SK-N-SH (cell line): ENCODE measurements at regions not wholly inside any gene's neighbourhood (a gene's known extent, or its start where the extent isn't known, plus 50 kb on each side); places are given as distances from the start of the nearest gene placed in this dataset.
"Not testable (repeated sequence)": the region's sequence is repeated elsewhere in the genome, so short reads cannot be mapped to it uniquely, and the experiment has no call there.

ENCODE experiments used
- CTCF ChIA-PET: fragments of 300-600, 350-600 bp; formaldehyde crosslinking; extraction: SDS; loops from one replicate; lab custom pipeline; 2021; lab: Yijun Ruan, JAX
- POLR2A ChIA-PET: fragments of 350-600 bp; sonication (Branson Sonifier 250); formaldehyde crosslinking; extraction: SDS; loops from one replicate; lab custom pipeline; 2020; ENCODE audit warnings: antibody characterized with exemption, inconsistent platforms; lab: Yijun Ruan, JAX
- DNase-seq: peaks from one replicate; pipeline ENCODE4 v3.0.0; 2012
- H2AFZ ChIP-seq: fragments of 200-600 bp; sonication (generic); 2 replicates; pipeline ENCODE4 v1.8.1; 2016; ENCODE audit warnings: antibody characterized with exemption, mild to moderate bottlenecking, low read depth
- H3F3A ChIP-seq: fragments of 200-600 bp; sonication (generic); replicated peaks from 2 replicates; pipeline ENCODE3; 2016; ENCODE audit warnings: antibody characterized with exemption, mild to moderate bottlenecking; ENCODE audit not compliant: insufficient read depth
- H3K27ac ChIP-seq, 2 experiments: fragments of 200-500 bp in 1 of 2; fragments of 200-600 bp in 1 of 2; sonication (Bioruptor generic) in 1 of 2; sonication (generic), shearing (Covaris generic) in 1 of 2; 2 replicates each; pipeline versions ENCODE4 v1.5.1 to v1.6.1; 2014 to 2016; ENCODE audit warnings: low read depth in 2 of 2, inconsistent platforms in 1 of 2, low read length in 1 of 2, mild to moderate bottlenecking in 1 of 2, mixed read lengths in 1 of 2
- H3K27me3 ChIP-seq: fragments of 200-600 bp; sonication (generic), shearing (Covaris generic); 2 replicates; pipeline ENCODE4 v1.6.1; 2016; ENCODE audit warnings: mixed run types; ENCODE audit not compliant: insufficient read depth
- H3K36me3 ChIP-seq, 2 experiments: fragments of 200-500 bp in 1 of 2; fragments of 200-600 bp in 1 of 2; sonication (Bioruptor generic) in 1 of 2; sonication (generic) in 1 of 2; replicated peaks in 1 of 2; 2 replicates each; pipeline versions ENCODE3 to v1.5.1; 2014 to 2016; ENCODE audit warnings: low read length in 1 of 2, mild to moderate bottlenecking in 1 of 2; ENCODE audit not compliant: insufficient read depth in 2 of 2, control insufficient read depth in 1 of 2
- H3K4me1 ChIP-seq, 2 experiments: fragments of 200-500 bp in 1 of 2; fragments of 200-600 bp in 1 of 2; sonication (Bioruptor generic) in 1 of 2; sonication (generic), shearing (Covaris generic) in 1 of 2; 2 replicates each; pipeline versions ENCODE4 v1.5.1 to v1.6.1; 2014 to 2016; ENCODE audit warnings: low read depth in 1 of 2, low read length in 1 of 2, mixed run types in 1 of 2; ENCODE audit not compliant: insufficient read depth in 2 of 2, control insufficient read depth in 1 of 2
- H3K4me2 ChIP-seq: fragments of 200-600 bp; sonication (generic), shearing (Covaris generic); 2 replicates; pipeline ENCODE4 v1.6.1; 2017; ENCODE audit warnings: mixed run types
- H3K4me3 ChIP-seq, 2 experiments: fragments of 200-500 bp in 1 of 2; fragments of 200-600 bp in 1 of 2; sonication (Bioruptor generic) in 1 of 2; sonication (generic), shearing (Covaris generic) in 1 of 2; 2 replicates each; pipeline versions ENCODE4 v1.5.1 to v1.8.1; 2014 to 2016; ENCODE audit warnings: low read depth in 2 of 2, inconsistent platforms in 1 of 2, low read length in 1 of 2, mild to moderate bottlenecking in 1 of 2, mixed read lengths in 1 of 2, moderate library complexity in 1 of 2
- H3K79me2 ChIP-seq: fragments of 200-600 bp; sonication (generic); 2 replicates; pipeline ENCODE4 v1.8.1; 2017; ENCODE audit warnings: mild to moderate bottlenecking; ENCODE audit not compliant: insufficient read depth
- H3K9ac ChIP-seq: fragments of 200-600 bp; sonication (generic); 2 replicates; pipeline ENCODE4 v1.6.1; 2017; ENCODE audit warnings: mixed run types
- H3K9me2 ChIP-seq: fragments of 200-600 bp; sonication (generic); 2 replicates; pipeline ENCODE4 v1.6.1; 2017; ENCODE audit warnings: mixed run types
- H3K9me3 ChIP-seq: fragments of 200-600 bp; sonication (generic); 2 replicates; pipeline ENCODE4 v1.6.1; 2017; ENCODE audit warnings: mixed run types, mild to moderate bottlenecking, moderate library complexity
- H4K20me1 ChIP-seq: fragments of 200-600 bp; sonication (generic); 2 replicates; pipeline ENCODE4 v1.6.1; 2017; ENCODE audit warnings: mild to moderate bottlenecking, mixed run types; ENCODE audit not compliant: insufficient read depth
- CTCF ChIP-seq: fragments of 200-600 bp; sonication (generic); IDR thresholded peaks from 2 replicates; pipeline ENCODE4 v1.6.1; 2017; ENCODE audit warnings: antibody characterized with exemption, mild to moderate bottlenecking, moderate library complexity
- whole genome bisulfite sequencing: methylation state at CpG from one replicate; pipeline ENCODE4 v1.1.6; 2017; ENCODE audit warnings: low lambda C conversion rate; 5-methylcytosine and 5-hydroxymethylcytosine counted together
- small RNA-seq, 7 experiments: library from RNA; depleted of rRNA; stranded (forward); fragments of <200 nt; gene quantifications; one replicate each; pipeline ENCODE3, GENCODE V24; 2012

- not testable (repeated sequence) for H3K4me1 ChIP-seq, H3K4me2 ChIP-seq, H3K9me2 ChIP-seq, H3K79me2 ChIP-seq, H4K20me1 ChIP-seq, H3F3A ChIP-seq, H2AFZ ChIP-seq, H3K9me3 ChIP-seq, DNase-seq, H3K9ac ChIP-seq, H3K27ac ChIP-seq, H3K4me3 ChIP-seq, H3K36me3 ChIP-seq
- TF ChIP-seq CTCF, result peak; percentile 18; the same call in 1 of the 2 replicates
- 14% methylated on average over 6 of the region's 7 CpGs for WGBS
- ChIA-PET POLR2A (interaction anchor here (0.6 kb wide), 1 partner anchor 1619 kb away, joined by 5 read pairs; no protein-coding TSS in a partner anchor), CTCF (interaction anchor here (1.1 to 3.0 kb wide), 2 partner anchors 10 to 175 kb away, joined by 3 to 19 read pairs; no protein-coding TSS in a partner anchor)
- peaks cover 13% of the 10 kb centered on the region; the same call in 1 of the 2 replicates for H3K27me3 ChIP-seq
Observed at GRCh38 chr6:28848756-28849155, 75.0 kb downstream of the TRIM27 start.

Small RNA genes in the stretch of these regions (small RNA-seq; reads per million reads assigned to genes)
- 0 reads per million in 7 experiments for gene AL121932.1
